HG02623 (cell line): ENCODE measurements at regions not wholly inside any gene's neighbourhood (a gene's known extent, or its start where the extent isn't known, plus 50 kb on each side); places are given as distances from the start of the nearest gene placed in this dataset.

Experiments used
- ATAC-seq: cut with Tn5 transposase; IDR thresholded peaks from one replicate; pipeline ENCODE4 v1.9.1; 2021; ENCODE audit warnings: moderate library complexity; ENCODE audit not compliant: unreplicated experiment

DNA sequence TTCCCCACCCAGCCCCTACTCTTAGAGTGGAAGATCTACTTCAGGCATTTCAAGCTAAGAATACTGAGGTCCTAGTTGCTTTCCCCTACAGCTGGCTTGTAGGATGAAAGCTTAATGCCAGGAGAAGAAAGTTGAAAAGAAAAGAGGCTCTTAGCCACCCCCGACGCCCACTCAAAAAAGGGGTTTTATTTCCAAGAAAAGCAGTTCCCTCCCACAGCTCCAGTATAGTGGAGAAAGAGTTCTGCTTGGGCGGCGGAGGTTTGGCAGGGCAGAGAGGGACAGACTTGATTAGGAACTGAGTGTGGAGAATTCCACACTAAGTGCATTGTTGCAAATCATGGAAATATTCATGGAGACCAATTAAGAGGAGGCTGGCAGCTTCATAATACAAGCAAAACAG is 470.9 kb downstream of the ETS1 start:
- no peak for ATAC-seq

- no peak for ATAC-seq
These were observed 481.4 kb downstream of the ETS1 start for GRCh38 chr11:128105950-128106349.

GRCh38 chr11:128105511-128105910 is 481.8 kb downstream of the ETS1 start:
- ATAC-seq: no peak

- no peak for ATAC-seq
These were observed 484.0 kb downstream of the ETS1 start for GRCh38 chr11:128103278-128103873.

GRCh38 chr11:128098781-128099180 is 488.6 kb downstream of the ETS1 start:
- ATAC-seq: no peak

DNA sequence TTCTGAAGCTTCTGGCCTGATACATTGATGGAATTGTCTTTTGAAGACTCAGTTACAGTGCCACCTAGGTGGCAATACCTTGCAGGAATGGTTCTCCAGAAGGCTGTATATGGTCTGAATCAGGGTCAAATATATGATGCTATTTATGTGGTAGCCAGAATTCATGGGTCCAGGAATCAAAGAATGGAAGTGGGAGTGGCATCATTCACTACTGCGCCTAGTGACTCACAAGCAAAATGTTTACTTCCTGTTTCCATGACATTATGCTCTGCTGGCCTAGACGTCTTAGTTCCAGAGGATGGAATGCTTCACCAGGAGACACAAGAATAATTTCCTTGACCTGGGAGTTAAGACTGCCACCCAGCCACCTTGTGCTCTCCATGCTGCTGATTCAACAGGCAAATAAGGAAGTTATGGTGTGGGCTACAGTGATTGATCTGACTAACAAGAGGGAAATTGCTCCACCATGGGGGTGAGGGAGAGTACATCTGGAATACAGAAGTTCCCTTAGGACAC is 491.8 kb downstream of the ETS1 start:
- no peak for ATAC-seq

DNA sequence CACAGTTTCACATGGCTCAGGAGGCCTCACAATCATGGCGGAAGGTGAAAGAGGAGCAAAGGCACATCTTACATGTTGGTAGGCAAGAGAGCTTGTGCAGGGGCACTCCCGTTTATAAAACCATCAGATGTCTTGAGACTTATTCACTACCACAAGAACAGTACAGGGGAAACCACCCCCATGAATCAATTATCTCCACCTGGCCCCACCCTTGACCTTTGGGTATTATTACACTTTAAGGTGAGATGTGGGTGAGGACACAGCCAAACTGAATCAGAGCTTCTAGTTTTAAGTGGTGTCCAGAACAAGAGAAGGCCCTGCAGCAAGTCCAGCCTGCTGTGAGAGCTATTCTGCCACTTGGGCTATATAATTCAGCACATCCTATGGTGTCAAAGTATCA is 493.7 kb downstream of the ETS1 start:
- no peak for ATAC-seq

DNA sequence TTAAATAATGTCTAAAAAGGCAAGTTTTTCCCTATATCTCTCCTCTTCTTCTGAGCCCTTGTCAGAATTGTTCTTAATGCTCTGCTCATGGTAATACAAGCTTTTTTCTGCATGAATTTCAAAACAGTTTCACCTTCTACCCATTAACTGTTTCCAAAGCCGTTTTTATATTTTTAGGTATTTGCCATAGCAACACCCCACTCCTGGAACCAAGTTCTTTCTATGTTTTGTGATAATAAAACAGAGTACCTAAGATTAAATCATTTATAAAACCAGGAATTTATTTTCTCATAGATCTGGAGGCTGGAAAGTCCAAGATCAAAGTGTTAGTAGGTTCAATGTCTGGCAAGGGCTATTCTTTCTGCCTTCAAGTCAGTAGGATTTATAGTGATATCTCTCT is 497.4 kb downstream of the ETS1 start:
- ATAC-seq: no peak

- ATAC-seq: no peak
These were observed 500.6 kb downstream of the ETS1 start for GRCh38 chr11:128086794-128087193.

DNA sequence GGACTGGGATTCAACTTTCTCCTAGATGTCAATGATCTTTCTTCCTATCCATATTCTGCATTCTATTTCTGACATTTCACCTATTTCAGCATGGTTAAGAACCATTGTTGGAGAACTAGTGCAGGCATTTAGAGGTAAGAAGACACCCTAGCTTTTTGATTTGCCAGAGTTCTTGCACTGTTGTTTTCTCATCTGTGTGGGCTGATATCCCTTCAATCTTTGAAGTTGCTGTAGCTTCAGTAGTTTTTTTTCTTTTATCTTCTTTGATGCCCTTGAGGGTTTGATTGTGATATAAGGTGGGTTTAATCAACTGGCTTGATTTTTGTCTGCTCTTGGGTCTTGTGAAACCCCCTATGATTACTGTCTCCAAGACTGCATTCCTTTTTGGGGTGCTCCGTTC is 502.1 kb downstream of the ETS1 start:
- no peak for ATAC-seq

GRCh38 chr11:128082574-128082973 is 504.8 kb downstream of the ETS1 start:
- ATAC-seq: no peak

DNA sequence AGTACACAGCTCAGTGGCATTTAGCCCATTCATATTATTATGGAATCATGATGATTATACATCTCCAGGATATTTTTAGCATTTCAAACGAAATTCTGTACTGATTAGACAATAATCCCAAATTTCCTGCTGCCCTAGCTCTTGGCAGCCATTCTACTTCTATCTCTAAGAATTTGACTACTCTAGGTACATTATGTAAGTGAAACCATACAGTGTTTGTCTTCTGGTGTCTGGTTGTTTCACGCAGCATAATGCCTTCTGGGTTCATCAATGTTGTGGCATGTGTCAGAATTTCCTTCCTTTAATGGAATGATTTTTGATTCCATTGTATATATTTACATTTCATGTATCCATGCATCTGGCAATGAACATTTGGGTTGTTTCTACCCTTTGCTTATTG is 517.7 kb downstream of the ETS1 start:
- no peak for ATAC-seq

- no peak for ATAC-seq
These were observed 519.6 kb downstream of the ETS1 start for GRCh38 chr11:128067780-128068179.

- no peak for ATAC-seq
These were observed 521.0 kb downstream of the ETS1 start for GRCh38 chr11:128066399-128066798.

GRCh38 chr11:128061281-128061871 is 526.0 kb downstream of the ETS1 start:
- no peak for ATAC-seq

DNA sequence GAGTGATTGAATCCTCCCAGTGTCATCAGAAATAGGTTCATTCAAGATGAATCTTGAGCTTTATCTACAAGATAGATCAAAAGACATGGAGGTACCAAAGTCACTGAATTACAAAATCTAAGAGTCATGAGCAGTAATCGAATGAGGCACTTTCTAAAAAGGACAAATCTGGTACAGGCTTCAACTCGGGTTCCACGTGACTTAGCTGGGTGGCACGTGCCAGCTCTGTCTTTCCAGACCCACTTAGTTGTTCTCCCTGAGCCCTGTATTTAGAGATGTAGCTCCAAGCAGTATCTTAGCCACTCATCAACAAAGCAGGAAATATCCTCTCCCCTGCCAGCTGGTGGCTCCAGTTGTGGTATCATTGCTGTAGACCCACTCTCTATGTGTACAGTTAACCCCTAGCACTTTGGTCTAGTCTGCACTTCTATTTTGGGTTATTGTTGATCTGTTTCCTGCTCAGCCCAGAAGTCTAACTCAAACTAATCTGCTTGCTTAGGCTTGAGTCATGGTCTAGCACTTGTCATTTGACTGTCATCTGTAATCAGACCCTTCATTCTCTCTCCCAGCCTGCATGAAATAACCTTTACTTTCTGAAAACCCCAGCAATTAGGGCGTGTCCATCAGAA is 528.7 kb downstream of the ETS1 start:
- ATAC-seq: no peak

DNA sequence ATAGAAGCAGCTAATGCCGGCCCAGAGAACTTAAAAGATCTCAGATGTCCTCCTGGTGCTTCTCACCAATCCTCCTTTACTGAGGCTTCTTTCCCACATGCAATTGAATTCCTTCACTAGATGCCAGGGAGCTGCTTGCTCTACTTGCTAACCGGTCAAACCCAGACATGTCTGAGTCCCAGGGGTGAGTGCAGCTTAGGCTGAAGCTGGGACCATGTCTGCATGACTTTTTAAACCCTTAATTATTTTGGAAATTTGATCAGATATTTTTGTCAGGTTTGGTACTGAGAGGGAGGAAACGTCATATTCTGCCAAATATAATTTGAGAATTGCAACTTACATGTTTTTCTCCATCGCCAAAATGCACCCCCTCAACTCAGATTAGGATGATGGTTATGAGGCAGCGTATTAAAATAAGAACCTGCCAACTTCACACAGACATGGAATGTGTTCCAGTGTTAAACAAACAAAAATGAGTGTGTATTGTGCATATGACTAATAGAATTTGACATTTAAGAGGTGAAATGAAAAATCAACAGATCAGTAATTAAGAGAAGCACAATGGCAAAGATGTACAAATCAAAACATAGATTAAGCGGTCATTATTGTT is 529.5 kb downstream of the ETS1 start:
- no peak for ATAC-seq

DNA sequence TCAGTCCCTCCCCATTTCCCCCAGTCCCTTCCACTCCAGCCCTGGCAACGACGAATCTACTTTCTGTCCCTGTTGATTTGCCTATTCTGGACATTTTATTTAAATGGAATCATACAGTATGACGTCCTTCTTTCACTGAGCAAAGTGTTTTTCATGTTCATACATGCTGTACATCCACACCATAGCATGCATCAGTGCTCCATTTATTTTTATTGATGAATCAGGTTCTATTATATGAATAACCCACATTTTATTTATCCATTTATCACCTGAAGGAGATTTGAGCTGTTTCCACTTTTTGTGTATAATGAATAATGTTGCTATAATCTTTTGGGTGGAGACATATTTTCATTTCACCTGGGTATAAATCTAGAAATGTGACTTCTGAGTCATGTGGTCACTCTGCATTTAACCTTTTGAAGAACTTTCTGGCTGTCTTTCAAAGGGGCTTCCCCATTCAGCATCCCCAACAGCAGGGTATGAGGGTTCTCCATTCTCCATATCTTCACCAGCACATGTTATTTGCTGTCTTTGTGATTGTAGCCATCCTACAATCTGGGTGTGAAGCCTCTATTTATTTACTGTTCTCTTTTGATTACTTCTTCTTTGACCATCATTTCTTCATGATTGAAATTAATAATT is 531.7 kb downstream of the ETS1 start:
- ATAC-seq: no peak

- ATAC-seq: peak; percentile 68
These were observed 533.1 kb downstream of the ETS1 start for GRCh38 chr11:128053981-128054931.

DNA sequence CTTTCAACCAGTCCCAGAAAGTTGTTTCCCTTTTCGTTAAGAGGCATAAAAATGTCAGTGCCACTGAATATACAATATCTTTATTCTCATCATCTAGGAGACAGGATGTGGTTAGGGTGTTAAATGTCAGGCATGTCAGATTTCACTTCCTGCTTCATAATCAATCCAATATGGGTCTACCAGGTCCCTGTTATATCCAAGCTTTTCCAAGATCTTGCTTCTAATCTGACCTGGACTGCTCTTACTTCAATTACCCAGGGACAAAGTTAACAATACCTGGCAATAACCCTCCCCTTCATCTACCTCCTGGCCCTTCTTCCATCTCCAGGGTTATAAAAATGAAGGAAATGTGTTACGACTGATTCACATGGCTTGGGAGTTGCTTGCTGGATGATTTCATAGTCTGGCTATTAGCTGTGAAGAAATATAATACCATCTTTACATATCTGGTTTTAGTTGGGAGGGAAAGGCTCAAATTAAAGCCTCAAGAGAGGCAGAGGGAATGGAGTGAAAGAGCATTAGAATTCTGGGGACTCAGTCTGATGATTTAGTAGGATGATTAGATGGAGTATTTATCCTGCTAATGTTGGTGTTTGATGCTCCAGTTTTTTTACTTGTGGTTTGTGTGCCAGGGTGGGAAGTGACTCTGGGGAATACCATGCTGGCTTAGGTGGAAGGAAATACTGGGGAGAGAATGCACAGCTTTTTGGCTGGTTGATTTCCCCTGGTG is 534.3 kb downstream of the ETS1 start:
- ATAC-seq: no peak
